ENCODE measurements at regions not wholly inside any gene's neighbourhood (a gene's known extent, or its start where the extent isn't known, plus 50 kb on each side); places are given as distances from the start of the nearest gene placed in this dataset.

DNA sequence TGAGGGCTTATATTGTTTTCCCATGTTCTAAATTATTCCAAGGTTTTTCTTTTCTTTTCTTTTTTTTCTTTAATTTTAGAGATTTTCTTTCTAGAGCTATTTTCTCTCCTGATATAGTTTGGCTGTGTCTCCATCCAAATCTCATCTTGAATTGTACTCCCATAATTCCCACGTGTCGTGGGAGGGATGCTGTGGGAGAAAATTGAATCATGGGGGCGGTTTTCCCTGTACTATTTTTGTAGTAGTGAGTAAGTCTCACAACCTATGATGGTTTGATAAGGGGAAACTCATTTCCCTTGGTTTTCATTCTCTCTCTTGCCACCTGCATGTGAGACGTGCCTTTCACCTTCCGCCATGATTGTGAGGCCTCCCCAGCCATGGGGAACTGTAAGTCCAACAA is 1906.4 kb upstream of the PRR20A start:
- H3K27me3 ChIP-seq (ENCODE audit: control insufficient read depth, insufficient read depth, low read length) = no peaks in the 10 kb centered on the region
- H3K27ac Mint-ChIP-seq = no peak overlapping the region
- intact Hi-C loops (cut with micrococcal nuclease) = no loop called here
- TF ChIP-seq, protein P1, sequence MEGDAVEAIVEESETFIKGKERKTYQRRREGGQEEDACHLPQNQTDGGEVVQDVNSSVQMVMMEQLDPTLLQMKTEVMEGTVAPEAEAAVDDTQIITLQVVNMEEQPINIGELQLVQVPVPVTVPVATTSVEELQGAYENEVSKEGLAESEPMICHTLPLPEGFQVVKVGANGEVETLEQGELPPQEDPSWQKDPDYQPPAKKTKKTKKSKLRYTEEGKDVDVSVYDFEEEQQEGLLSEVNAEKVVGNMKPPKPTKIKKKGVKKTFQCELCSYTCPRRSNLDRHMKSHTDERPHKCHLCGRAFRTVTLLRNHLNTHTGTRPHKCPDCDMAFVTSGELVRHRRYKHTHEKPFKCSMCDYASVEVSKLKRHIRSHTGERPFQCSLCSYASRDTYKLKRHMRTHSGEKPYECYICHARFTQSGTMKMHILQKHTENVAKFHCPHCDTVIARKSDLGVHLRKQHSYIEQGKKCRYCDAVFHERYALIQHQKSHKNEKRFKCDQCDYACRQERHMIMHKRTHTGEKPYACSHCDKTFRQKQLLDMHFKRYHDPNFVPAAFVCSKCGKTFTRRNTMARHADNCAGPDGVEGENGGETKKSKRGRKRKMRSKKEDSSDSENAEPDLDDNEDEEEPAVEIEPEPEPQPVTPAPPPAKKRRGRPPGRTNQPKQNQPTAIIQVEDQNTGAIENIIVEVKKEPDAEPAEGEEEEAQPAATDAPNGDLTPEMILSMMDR (IDR thresholded peaks at IDR 0.05) = no peak
- H3K9me3 Mint-ChIP-seq = peaks cover 13 to 20% of the 10 kb centered on the region in 2 donors
- DNase-seq (no peak), ATAC-seq (no peak)
- H3K4me1 Mint-ChIP-seq = no peaks in the 10 kb centered on the region
- no peaks in the 10 kb centered on the region for H3K36me3 Mint-ChIP-seq
- no peaks in the 10 kb centered on the region for H3K4me1 ChIP-seq (ENCODE audit: control insufficient read depth, insufficient read depth, low read length)
- H3K27me3 Mint-ChIP-seq (ENCODE audit: low read depth in 2 of 2) = no peaks in the 10 kb centered on the region
- H3K27ac ChIP-seq (ENCODE audit: low read length) = no peak overlapping the region
- peaks cover 6% of the 10 kb centered on the region for H3K9me3 ChIP-seq (ENCODE audit: control insufficient read depth, insufficient read depth, low read length)
- H3K4me3 Mint-ChIP-seq = no peak overlapping the region
- H3K4me3 ChIP-seq (ENCODE audit: low read length) = no peak overlapping the region
- WGBS (ENCODE audit: insufficient coverage) = 74% methylated on average over 5 of the region's 5 CpGs
- H3K36me3 ChIP-seq (ENCODE audit: control insufficient read depth, insufficient read depth, low read length) = no peaks in the 10 kb centered on the region

DNA sequence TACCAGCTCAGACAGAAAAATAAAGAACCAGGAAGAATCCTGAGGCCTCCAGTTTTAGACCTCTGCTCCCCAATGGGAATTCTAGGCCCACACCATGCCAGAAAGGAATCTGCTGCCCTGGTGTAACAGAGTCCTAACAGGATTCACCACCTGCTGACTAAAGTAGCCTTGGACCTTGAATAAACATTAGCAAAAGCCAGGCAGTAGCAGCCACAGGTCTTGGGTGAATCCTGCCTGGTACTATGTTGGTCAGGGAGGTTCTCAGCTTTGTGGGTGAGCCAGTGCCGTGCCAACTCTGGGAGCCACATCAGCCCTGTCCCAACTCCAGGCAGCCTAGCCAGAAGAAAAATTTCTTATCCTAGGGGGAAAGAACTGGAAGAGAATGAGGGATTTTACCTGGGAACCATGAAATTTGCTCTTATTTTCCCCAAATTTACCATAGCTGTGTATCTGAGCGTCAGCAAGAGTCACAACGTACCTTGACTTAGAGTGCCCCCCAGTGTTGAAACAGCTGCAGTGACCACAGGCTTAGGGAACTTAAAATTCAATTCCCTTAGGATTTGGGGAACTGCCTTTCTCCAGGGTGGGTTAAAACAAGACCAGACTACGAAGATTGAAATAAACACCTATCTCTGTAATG is 1895.6 kb upstream of the PRR20A start:
- H3K9me3 Mint-ChIP-seq = peaks cover 16 to 29% of the 10 kb centered on the region in 2 donors
- H3K4me3 ChIP-seq (ENCODE audit: low read length) = no peak overlapping the region
- 77% methylated on average over 4 of the region's 4 CpGs for WGBS (ENCODE audit: insufficient coverage)
- no peaks in the 10 kb centered on the region for H3K27me3 Mint-ChIP-seq (ENCODE audit: low read depth in 2 of 2)
- H3K27me3 ChIP-seq (ENCODE audit: control insufficient read depth, insufficient read depth, low read length) = no peaks in the 10 kb centered on the region
- peaks cover 9% of the 10 kb centered on the region for H3K9me3 ChIP-seq (ENCODE audit: control insufficient read depth, insufficient read depth, low read length)
- no peak overlapping the region for H3K27ac Mint-ChIP-seq
- H3K36me3 ChIP-seq (ENCODE audit: control insufficient read depth, insufficient read depth, low read length) = no peaks in the 10 kb centered on the region
- no peak for ATAC-seq
- TF ChIP-seq, protein P1 (IDR thresholded peaks at IDR 0.05) = no peak
- intact Hi-C loops (cut with micrococcal nuclease) = no loop called here
- no peak for DNase-seq
- H3K4me1 ChIP-seq (ENCODE audit: control insufficient read depth, insufficient read depth, low read length) = no peaks in the 10 kb centered on the region
- H3K27ac ChIP-seq (ENCODE audit: low read length) = no peak overlapping the region
- H3K36me3 Mint-ChIP-seq = peaks cover 11% of the 10 kb centered on the region
- H3K4me3 Mint-ChIP-seq = no peak overlapping the region
- H3K4me1 Mint-ChIP-seq = no peaks in the 10 kb centered on the region

DNA sequence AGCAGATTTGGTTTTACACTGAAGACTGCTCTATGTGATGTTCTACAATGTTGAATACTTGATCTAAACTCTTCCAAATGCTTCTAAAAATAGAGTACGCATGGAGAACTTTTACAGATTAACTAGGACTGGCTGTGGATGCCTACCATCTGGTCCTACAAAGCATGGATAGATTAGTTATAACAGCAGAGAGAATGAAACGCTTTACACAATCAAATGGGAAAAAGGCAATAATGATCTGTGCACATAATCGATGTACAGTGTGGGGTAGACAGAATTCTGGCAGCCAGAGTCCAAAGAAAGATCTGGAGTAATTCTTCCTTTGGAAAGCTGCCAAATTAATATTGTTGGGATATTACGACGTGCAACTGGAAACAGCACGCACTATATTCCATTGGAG is 1885.5 kb upstream of the PRR20A start:
- intact Hi-C loops (cut with micrococcal nuclease) = no loop called here
- Mint-ChIP-seq H3K4me1 (no peaks in the 10 kb centered on the region), H3K36me3 (no peaks in the 10 kb centered on the region), H3K27ac (no peak overlapping the region), H3K4me3 (no peak overlapping the region), H3K27me3 (ENCODE audit: low read depth in 2 of 2) (no peaks in the 10 kb centered on the region), H3K9me3 (peaks cover 10 to 30% of the 10 kb centered on the region in 2 donors)
- Histone ChIP-seq H3K9me3 (ENCODE audit: control insufficient read depth, insufficient read depth, low read length) (no peaks in the 10 kb centered on the region), H3K27me3 (ENCODE audit: control insufficient read depth, insufficient read depth, low read length) (no peaks in the 10 kb centered on the region), H3K27ac (ENCODE audit: low read length) (no peak overlapping the region), H3K4me3 (ENCODE audit: low read length) (no peak overlapping the region), H3K4me1 (ENCODE audit: control insufficient read depth, insufficient read depth, low read length) (no peaks in the 10 kb centered on the region), H3K36me3 (ENCODE audit: control insufficient read depth, insufficient read depth, low read length) (no peaks in the 10 kb centered on the region)
- TF ChIP-seq, protein P1 (IDR thresholded peaks at IDR 0.05) = no peak
- WGBS (ENCODE audit: insufficient coverage) = 91% methylated on average over 5 of the region's 6 CpGs
- DNase-seq (no peak), ATAC-seq (no peak)

DNA sequence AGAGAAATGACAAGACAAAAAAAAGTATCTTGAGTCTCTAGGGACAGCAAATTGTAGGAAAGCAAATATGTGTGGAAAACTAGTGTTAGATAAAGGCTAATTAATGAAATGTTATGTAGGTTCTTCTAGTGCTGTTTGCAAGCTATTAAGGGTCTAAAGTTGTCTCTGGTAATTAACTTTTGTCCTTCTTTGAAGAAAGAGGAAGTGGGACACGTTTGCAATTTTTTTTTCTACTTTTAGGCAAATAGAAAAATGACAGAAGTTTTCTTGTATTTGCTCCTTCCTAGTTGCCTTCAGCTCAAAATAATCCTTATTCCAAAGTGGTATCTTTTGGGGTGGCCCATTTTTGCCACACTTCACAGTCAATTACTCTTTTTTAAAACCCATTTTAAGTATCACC is 1877.7 kb upstream of the PRR20A start:
- Histone ChIP-seq H3K4me1 (ENCODE audit: control insufficient read depth, insufficient read depth, low read length) (no peaks in the 10 kb centered on the region), H3K9me3 (ENCODE audit: control insufficient read depth, insufficient read depth, low read length) (peaks cover 3% of the 10 kb centered on the region), H3K27ac (ENCODE audit: low read length) (no peak overlapping the region), H3K27me3 (ENCODE audit: control insufficient read depth, insufficient read depth, low read length) (no peaks in the 10 kb centered on the region), H3K4me3 (ENCODE audit: low read length) (no peak overlapping the region), H3K36me3 (ENCODE audit: control insufficient read depth, insufficient read depth, low read length) (no peaks in the 10 kb centered on the region)
- H3K36me3 Mint-ChIP-seq = no peaks in the 10 kb centered on the region
- H3K9me3 Mint-ChIP-seq = peaks cover 12 to 18% of the 10 kb centered on the region in 2 donors
- DNase-seq (no peak), ATAC-seq (no peak)
- H3K4me3 Mint-ChIP-seq = no peak overlapping the region
- H3K4me1 Mint-ChIP-seq = no peaks in the 10 kb centered on the region
- 0% methylated on average over 1 of the region's 1 CpG for WGBS (ENCODE audit: insufficient coverage)
- TF ChIP-seq, protein P1 (IDR thresholded peaks at IDR 0.05) = no peak
- intact Hi-C loops (cut with micrococcal nuclease) = no loop called here
- H3K27me3 Mint-ChIP-seq (ENCODE audit: low read depth in 2 of 2) = no peaks in the 10 kb centered on the region
- H3K27ac Mint-ChIP-seq = no peak overlapping the region
